ENCODE measurements at regions not wholly inside any gene's neighbourhood (a gene's known extent, or its start where the extent isn't known, plus 50 kb on each side); places are given as distances from the start of the nearest gene placed in this dataset.

- H3K36me3 ChIP-seq (ENCODE audit: insufficient read depth, low read length), result no peaks in the 10 kb centered on the region
- H3K4me3 ChIP-seq (ENCODE audit: low read depth, low read length, poor library complexity, severe bottlenecking), result no peak overlapping the region
- no peaks in the 10 kb centered on the region for H3K27me3 ChIP-seq (ENCODE audit: insufficient read depth, low read length)
- no peaks in the 10 kb centered on the region for H4K20me1 ChIP-seq (ENCODE audit: insufficient read depth, low read length)
- peaks cover 11% of the 10 kb centered on the region; the same call in 1 of the 2 replicates for H3K9me3 ChIP-seq (ENCODE audit: low read length)
- no peaks in the 10 kb centered on the region for H3K9me2 ChIP-seq (ENCODE audit: low read depth, low read length)
- no peaks in the 10 kb centered on the region for H3K4me1 ChIP-seq (ENCODE audit: insufficient read depth, low read length, severe bottlenecking)
- H3K79me2 ChIP-seq (ENCODE audit: insufficient read depth, low read length), result no peaks in the 10 kb centered on the region
- H3K4me2 ChIP-seq (ENCODE audit: low read length), result no peak overlapping the region
- H3K27ac ChIP-seq (ENCODE audit: low read depth, low read length, poor library complexity, severe bottlenecking), result no peak overlapping the region
- no peaks in the 10 kb centered on the region for H3F3A ChIP-seq (ENCODE audit: insufficient read depth, low read length)
- H2AFZ ChIP-seq (ENCODE audit: low read length), result no peak overlapping the region
- TF ChIP-seq CTCF (IDR thresholded peaks at IDR 0.05; ENCODE audit: low read length) (no peak), EZH2 (IDR thresholded peaks at IDR 0.05; ENCODE audit: borderline replicate concordance, low read length) (no peak)
- no peak overlapping the region for H3K9ac ChIP-seq (ENCODE audit: low read length)
These were observed 172.3 kb downstream of the TENT4A start for GRCh38 chr5:6885581-6885980.

GRCh38 chr5:6886866-6887265, 173.6 kb downstream of the TENT4A start:
- Histone ChIP-seq H2AFZ (ENCODE audit: low read length) (no peak overlapping the region), H3K27me3 (ENCODE audit: insufficient read depth, low read length) (no peaks in the 10 kb centered on the region)

GRCh38 chr5:6889030-6889429, 175.8 kb downstream of the TENT4A start:
- H3K9me2 ChIP-seq (ENCODE audit: low read depth, low read length), result no peaks in the 10 kb centered on the region
- H4K20me1 ChIP-seq (ENCODE audit: insufficient read depth, low read length), result no peaks in the 10 kb centered on the region
- H3K4me3 ChIP-seq (ENCODE audit: low read depth, low read length, poor library complexity, severe bottlenecking), result no peak overlapping the region
- H3K9me3 ChIP-seq (ENCODE audit: low read length), result peaks cover 11% of the 10 kb centered on the region; the same call in 1 of the 2 replicates
- TF ChIP-seq EZH2 (IDR thresholded peaks at IDR 0.05; ENCODE audit: borderline replicate concordance, low read length) (no peak), CTCF (IDR thresholded peaks at IDR 0.05; ENCODE audit: low read length) (no peak)
- H3F3A ChIP-seq (ENCODE audit: insufficient read depth, low read length), result no peaks in the 10 kb centered on the region
- H3K27ac ChIP-seq (ENCODE audit: low read depth, low read length, poor library complexity, severe bottlenecking), result no peak overlapping the region
- H3K4me2 ChIP-seq (ENCODE audit: low read length), result no peak overlapping the region
- H3K27me3 ChIP-seq (ENCODE audit: insufficient read depth, low read length), result no peaks in the 10 kb centered on the region
- H2AFZ ChIP-seq (ENCODE audit: low read length), result no peak overlapping the region
- no peaks in the 10 kb centered on the region for H3K4me1 ChIP-seq (ENCODE audit: insufficient read depth, low read length, severe bottlenecking)
- H3K36me3 ChIP-seq (ENCODE audit: insufficient read depth, low read length), result no peaks in the 10 kb centered on the region
- no peak overlapping the region for H3K9ac ChIP-seq (ENCODE audit: low read length)
- no peaks in the 10 kb centered on the region for H3K79me2 ChIP-seq (ENCODE audit: insufficient read depth, low read length)

More at GRCh38 chr5:6886866-6887265, 173.6 kb downstream of the TENT4A start:
- no peaks in the 10 kb centered on the region for H3K36me3 ChIP-seq (ENCODE audit: insufficient read depth, low read length)
- no peaks in the 10 kb centered on the region for H3K9me2 ChIP-seq (ENCODE audit: low read depth, low read length)
- TF ChIP-seq EZH2 (IDR thresholded peaks at IDR 0.05; ENCODE audit: borderline replicate concordance, low read length), result no peak
- no peak for TF ChIP-seq CTCF (IDR thresholded peaks at IDR 0.05; ENCODE audit: low read length)
- no peaks in the 10 kb centered on the region for H3F3A ChIP-seq (ENCODE audit: insufficient read depth, low read length)
- H3K79me2 ChIP-seq (ENCODE audit: insufficient read depth, low read length), result no peaks in the 10 kb centered on the region
- H3K9me3 ChIP-seq (ENCODE audit: low read length), result peaks cover 11% of the 10 kb centered on the region; the same call in 1 of the 2 replicates
- H4K20me1 ChIP-seq (ENCODE audit: insufficient read depth, low read length), result no peaks in the 10 kb centered on the region
- H3K9ac ChIP-seq (ENCODE audit: low read length), result no peak overlapping the region
- no peak overlapping the region for H3K4me2 ChIP-seq (ENCODE audit: low read length)
- no peaks in the 10 kb centered on the region for H3K4me1 ChIP-seq (ENCODE audit: insufficient read depth, low read length, severe bottlenecking)
- H3K27ac ChIP-seq (ENCODE audit: low read depth, low read length, poor library complexity, severe bottlenecking), result no peak overlapping the region
- H3K4me3 ChIP-seq (ENCODE audit: low read depth, low read length, poor library complexity, severe bottlenecking), result no peak overlapping the region
